Epithelial cell of proximal tubule (primary cell): ENCODE measurements at regions not wholly inside any gene's neighbourhood (a gene's known extent, or its start where the extent isn't known, plus 50 kb on each side); places are given as distances from the start of the nearest gene placed in this dataset.

Source experiments
- DNase-seq: peaks from one replicate; pipeline ENCODE4 v3.0.0-alpha.2; 2011; ENCODE audit warnings: low read depth
- H3K4me3 ChIP-seq: 2 replicates; pipeline ENCODE4 v1.5.1; 2011; ENCODE audit warnings: low read depth, mild to moderate bottlenecking, low read length
- TF ChIP-seq, protein P1 (sequence below): conservative IDR thresholded peaks from 2 replicates; pipeline ENCODE4 v1.5.1; 2012; ENCODE audit warnings: low read depth, mild to moderate bottlenecking, low read length

DNA sequence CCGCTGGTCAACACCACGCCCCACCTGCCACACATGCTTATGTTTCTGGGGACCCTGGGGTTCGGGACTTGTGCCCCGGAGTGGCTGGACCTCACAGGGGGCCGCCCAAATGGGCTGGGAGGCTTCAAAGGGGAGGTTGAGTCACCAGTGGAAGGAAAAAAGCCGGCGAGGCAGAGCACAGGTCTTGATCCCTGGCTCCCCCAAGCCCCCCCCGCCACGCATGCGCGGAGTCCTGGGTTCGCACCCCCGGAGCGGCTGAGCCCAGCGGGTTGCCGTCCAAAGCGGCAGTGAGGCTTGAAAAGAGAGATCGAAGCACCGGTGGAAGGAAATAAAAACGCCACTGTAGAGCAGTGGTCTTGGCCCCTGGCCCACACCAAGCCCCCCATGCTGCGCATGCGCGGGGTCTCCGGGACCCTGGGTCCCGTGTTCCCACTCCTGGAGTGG, 313.5 kb downstream of the ALG10 start:
- no peak for DNase-seq
- TF ChIP-seq, protein P1, sequence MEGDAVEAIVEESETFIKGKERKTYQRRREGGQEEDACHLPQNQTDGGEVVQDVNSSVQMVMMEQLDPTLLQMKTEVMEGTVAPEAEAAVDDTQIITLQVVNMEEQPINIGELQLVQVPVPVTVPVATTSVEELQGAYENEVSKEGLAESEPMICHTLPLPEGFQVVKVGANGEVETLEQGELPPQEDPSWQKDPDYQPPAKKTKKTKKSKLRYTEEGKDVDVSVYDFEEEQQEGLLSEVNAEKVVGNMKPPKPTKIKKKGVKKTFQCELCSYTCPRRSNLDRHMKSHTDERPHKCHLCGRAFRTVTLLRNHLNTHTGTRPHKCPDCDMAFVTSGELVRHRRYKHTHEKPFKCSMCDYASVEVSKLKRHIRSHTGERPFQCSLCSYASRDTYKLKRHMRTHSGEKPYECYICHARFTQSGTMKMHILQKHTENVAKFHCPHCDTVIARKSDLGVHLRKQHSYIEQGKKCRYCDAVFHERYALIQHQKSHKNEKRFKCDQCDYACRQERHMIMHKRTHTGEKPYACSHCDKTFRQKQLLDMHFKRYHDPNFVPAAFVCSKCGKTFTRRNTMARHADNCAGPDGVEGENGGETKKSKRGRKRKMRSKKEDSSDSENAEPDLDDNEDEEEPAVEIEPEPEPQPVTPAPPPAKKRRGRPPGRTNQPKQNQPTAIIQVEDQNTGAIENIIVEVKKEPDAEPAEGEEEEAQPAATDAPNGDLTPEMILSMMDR, result no peak
- H3K4me3 ChIP-seq, result no peak overlapping the region

DNA sequence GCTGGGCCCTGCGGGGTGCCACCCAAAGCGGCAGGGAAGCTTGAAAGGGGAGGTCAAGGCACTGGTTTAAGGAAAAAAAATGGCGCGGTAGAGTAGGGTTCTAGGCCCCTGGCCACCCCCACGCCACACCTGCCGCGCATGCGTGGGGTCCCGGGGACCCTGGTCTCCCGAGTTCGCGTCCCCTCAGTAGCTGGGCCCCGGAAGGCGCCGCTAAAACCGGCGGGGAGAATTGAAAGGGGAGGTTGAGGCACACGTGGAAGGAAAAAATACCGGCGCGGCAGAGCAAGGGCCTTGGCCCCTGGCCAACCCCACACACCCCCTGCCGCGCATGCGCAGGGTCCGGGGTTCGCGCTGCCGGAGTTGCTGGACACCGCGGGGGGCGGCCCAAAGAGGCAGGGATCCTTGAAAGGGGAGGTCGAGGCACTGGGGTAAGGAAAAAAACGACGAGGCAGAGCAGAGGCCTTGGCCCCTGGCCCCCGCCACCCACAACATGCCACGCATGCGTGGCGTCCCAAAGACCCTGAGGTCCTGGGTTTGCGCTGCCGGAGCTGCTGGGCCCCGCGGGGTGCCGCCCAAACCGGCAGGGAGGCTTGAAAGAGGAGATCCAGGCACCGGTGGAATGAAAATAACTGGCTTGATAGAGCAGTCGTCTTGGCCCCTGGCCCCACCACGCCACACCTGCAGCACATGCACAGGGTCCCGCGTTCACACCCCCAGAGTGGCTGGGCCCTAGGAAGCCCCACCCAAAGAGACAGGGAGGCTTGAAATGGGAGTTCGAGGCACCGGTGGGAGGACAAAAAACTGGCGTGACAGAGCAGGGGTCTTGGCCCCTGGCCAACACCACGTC, 314.5 kb downstream of the ALG10 start:
- H3K4me3 ChIP-seq, result no peak overlapping the region
- no peak for DNase-seq
- TF ChIP-seq, protein P1, result no peak

DNA sequence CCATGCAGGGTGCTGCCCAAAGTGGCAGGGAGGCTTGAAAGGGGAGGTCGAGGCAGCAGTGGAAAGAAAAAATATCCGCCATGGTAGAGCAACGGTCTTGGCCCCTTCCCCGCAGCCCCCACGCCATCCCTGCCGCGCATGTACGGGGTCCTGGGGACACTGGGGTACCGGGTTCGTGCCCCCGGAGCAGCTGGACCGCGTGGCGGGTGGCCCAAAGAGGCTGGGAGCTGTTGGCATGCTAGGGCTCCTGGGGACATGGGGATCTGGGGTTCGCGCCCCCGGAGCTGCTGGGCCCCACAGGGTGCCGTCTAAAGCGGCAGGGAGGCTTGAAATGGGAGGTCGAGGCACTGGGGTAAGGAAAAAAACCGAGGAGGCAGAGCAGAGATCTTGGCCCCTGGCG, 316.5 kb downstream of the ALG10 start:
- TF ChIP-seq, protein P1, result no peak
- no peak for DNase-seq
- no peak overlapping the region for H3K4me3 ChIP-seq

DNA sequence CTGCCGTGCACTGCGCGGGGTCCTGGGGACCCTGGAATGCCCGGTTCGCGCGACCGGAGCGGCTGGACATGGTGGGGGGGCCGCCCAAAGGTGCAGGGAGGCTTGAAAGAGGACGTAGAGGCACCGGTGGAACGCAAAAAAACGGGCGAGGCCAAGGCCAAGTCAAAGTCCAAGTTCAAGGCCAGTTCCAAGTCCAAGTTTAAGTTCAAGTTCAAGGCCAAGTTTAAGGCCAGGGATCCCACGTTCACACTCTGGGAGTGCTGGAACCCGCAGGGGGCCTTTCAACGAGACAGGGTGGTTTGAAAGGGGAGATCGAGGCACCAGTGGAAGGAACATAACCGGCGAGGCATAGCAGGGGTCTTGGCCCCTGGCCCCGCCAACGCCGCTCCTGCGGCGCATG, 317.6 kb downstream of the ALG10 start:
- TF ChIP-seq, protein P1, result no peak
- no peak overlapping the region for H3K4me3 ChIP-seq
- no peak for DNase-seq

DNA sequence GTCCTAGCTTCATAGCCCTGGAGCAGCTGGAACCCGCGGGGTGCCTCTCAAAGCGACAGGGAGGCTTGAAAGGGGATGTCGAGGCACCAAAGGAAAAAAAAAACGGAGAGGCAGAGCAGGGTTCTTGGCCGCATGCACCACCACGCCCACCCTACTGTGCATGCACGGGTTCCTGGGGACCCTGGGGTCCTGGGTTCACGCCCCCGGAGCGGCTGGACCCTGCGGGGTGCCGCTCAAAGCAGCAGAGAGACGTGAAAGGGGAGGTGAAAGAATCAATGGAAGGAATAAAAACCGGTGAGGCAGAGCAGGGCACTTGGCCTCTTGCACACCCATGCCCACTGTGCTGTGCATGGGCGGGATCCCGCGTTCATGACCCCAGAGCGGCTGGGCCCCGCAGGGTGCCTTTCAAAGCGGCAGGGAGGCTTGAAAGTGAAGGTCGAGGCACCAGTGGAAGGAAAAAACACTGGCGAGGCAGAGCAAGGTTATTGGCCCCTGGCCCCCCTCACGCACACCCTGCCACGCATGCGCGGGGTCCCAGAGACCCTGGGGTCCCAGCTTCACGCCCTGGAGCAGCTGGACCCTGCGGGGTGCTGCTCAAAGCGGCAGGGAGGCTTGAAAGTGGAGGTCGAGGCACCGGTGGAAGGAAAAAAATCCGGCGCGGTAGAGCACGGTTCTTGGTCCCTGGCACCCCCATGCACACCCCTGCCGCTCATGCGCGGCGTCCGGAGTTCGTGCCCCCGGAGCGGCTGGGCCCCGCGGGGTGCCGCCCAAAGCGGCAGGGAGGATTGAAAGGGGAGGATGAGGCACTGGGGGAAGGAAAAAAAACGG, 318.5 kb downstream of the ALG10 start:
- H3K4me3 ChIP-seq, result no peak overlapping the region
- TF ChIP-seq, protein P1, result no peak
- no peak for DNase-seq

DNA sequence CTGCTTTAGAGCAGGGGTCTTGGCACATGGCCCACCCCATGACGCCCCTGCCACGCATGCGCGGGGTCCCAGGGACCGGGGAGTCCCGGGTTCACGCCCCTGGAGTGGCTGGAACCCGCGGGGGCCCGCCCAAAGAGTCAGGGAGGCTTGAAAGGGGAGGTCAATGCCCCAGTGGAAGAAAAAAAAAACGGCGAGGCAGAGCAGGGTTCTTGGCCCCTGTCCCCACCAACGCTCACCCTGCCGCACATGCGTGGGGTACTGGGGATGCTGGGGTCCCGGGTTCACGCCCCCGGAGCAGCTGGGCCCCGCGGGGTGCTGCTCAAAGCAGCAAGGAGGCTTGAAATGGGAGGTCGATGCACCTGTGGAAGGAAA, 319.1 kb downstream of the ALG10 start:
- no peak for DNase-seq
- TF ChIP-seq, protein P1, result no peak
- no peak overlapping the region for H3K4me3 ChIP-seq
